C4-2B (cell line): ENCODE measurements at regions not wholly inside any gene's neighbourhood (a gene's known extent, or its start where the extent isn't known, plus 50 kb on each side); places are given as distances from the start of the nearest gene placed in this dataset.

Experiments
- ZFX ChIP-seq: fragments of 450-650 bp; IDR thresholded peaks from 2 replicates; pipeline ENCODE4 v1.6.1; 2017
- TF ChIP-seq, protein P1 (sequence below): fragments of 450-650 bp; conservative IDR thresholded peaks from 2 replicates; pipeline ENCODE4 v1.5.1; 2017; ENCODE audit warnings: mild to moderate bottlenecking

DNA sequence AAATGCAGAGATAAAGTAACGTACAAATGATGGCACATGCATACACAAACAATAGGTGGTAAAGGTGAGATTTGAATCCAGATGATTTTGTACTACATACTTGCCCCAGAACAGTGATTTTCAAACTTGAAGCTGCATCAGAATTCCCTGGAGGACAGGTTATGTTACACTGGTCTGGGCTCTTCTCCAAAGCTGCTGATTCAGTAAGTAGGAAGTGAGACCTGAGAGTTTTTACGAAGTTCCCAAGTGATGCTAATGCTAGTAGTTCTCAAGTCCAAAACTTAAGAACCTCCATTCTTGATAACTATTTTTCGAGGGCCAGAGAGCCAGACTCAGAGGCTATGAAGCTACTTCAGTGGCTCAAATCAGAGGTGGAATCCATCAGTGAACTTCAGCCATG, 159.0 kb upstream of the POM121L12 start:
- TF ChIP-seq, protein P1, sequence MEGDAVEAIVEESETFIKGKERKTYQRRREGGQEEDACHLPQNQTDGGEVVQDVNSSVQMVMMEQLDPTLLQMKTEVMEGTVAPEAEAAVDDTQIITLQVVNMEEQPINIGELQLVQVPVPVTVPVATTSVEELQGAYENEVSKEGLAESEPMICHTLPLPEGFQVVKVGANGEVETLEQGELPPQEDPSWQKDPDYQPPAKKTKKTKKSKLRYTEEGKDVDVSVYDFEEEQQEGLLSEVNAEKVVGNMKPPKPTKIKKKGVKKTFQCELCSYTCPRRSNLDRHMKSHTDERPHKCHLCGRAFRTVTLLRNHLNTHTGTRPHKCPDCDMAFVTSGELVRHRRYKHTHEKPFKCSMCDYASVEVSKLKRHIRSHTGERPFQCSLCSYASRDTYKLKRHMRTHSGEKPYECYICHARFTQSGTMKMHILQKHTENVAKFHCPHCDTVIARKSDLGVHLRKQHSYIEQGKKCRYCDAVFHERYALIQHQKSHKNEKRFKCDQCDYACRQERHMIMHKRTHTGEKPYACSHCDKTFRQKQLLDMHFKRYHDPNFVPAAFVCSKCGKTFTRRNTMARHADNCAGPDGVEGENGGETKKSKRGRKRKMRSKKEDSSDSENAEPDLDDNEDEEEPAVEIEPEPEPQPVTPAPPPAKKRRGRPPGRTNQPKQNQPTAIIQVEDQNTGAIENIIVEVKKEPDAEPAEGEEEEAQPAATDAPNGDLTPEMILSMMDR, result no peak
- TF ChIP-seq ZFX, result no peak
